Islet precursor cell (in vitro differentiated cells): ENCODE measurements at regions not wholly inside any gene's neighbourhood (a gene's known extent, or its start where the extent isn't known, plus 50 kb on each side); places are given as distances from the start of the nearest gene placed in this dataset.
"Not testable (repeated sequence)": the region's sequence is repeated elsewhere in the genome, so short reads cannot be mapped to it uniquely, and the experiment has no call there.

Experiments
- DNase-seq: peaks from one replicate; pipeline ENCODE4 v3.0.0-alpha.2; 2018

- DNase-seq = no peak
Observed at GRCh38 chr3:20608054-20608738, 422.2 kb upstream of the SGO1 start.

GRCh38 chr3:20604659-20605058 is 418.7 kb upstream of the SGO1 start:
- no peak for DNase-seq

- no peak for DNase-seq
Observed at GRCh38 chr3:20589275-20589674, 403.3 kb upstream of the SGO1 start.

DNA sequence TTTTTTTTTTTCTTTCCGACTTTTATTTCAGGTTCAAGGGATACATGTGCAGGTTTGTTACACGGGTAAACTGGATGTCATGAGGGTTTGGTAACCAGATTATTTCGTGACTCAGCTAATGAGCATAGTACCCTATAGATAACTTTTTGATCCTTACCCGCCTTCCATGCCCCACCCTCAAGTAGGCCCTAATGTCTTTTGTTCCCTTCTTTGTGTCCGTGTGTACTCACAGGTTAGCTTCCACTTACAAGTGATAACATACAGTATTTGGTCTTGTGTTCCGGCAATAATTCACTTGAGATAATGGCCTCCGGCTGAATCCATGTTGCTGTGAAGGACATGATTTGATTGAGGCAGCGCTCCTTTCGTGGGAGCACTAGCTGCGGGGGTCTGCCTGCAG is 402.8 kb upstream of the SGO1 start:
- DNase-seq = no peak

DNA sequence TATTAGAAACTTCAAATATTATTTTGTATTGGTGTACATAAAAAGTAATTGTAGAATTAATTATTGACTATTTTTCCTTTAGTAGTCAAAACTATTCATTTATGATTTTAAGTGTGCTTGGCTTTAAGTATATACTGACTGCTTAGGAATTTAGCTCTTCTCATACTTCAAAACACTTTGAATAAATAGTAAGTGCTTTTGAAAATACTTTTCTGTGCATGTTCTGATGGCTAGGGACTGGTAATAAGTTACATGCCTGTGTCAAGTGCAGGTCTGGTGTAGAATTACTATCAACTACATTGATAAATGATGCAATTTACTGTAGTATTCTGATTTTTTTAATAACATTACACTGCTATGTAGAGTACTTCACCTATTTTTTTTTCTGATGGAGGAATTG is 397.6 kb upstream of the SGO1 start:
- DNase-seq = no peak

GRCh38 chr3:20576228-20576627 is 390.2 kb upstream of the SGO1 start:
- DNase-seq = no peak

DNA sequence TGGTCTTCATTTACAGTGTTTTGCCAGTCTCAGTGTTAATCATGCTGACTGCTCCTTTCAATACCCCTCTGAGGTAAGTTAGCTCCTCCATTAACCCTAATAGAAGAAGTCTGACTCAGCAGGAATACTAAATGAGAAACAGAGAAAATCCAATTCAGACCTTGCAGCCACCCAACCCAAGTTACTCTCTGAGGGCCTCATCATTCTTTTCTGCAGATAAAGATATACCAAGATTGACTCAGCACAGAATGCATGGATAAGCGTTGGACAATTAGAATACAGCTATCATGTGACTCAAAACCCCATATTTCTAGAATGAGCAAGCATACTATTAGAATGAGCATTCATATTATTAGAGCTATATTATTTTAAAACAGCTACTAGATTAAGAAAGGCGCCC is 389.1 kb upstream of the SGO1 start:
- DNase-seq = no peak

- peak; percentile 67 for DNase-seq
Observed at GRCh38 chr3:20574746-20575145, 388.7 kb upstream of the SGO1 start.

- no peak for DNase-seq
Observed at GRCh38 chr3:20573175-20573574, 387.2 kb upstream of the SGO1 start.

DNA sequence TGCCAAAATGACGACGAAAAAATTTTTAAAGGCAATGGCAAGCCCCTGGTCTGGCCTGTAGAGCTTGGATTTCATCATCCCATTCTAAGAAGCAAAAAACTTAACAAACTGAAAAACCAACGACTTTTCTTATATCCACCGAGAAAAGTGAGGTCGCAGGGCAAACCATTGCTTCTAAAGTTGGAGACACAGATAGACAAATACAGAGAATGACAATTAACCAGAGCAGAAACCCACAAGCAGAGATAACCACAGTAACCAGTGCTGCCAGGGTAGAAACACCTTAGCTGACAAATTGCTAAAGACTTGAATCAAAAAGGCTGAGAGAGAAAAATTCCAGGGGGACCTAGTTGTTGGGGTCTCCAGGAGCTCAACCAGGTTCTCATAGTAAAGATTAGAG is 386.5 kb upstream of the SGO1 start:
- no peak for DNase-seq

DNA sequence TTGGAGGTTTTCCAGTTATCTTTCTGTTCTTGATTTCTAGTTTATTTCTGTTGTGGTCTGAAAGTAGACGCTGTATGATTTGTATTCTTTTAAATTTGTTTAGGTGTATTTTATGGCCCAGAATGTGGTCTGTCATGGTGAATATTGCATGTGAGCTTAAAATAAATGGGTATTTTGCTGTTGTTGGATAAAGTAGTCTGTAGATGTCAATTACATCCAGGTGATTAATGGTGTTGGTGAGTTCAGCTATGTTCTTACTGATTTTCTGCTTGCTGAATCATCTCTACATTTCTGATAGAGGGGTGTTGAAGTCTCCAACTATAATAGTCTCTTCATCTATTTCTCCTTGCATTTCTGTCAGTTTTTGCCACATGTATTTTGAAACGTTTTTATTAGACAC is 383.3 kb upstream of the SGO1 start:
- no peak for DNase-seq

GRCh38 chr3:20564966-20565365 is 379.0 kb upstream of the SGO1 start:
- no peak for DNase-seq

DNA sequence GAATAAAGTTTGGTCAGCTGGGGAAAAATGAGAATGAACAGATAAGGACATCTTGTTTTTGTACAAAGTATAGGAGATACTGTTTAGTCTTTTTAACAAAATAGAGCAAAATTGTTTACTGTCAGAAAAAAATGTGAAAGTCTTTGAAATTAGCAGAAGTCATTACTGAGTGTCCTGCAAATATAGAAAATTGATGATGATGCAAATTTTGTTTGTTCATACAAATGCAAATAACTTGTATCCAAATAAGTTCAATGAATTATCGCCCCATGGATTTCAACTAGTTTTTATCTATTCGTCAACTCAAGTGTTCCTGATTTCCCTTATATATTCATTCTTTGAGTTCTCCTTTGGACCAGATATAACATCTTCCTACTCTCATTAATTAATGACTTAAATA is 378.0 kb upstream of the SGO1 start:
- DNase-seq = no peak

DNA sequence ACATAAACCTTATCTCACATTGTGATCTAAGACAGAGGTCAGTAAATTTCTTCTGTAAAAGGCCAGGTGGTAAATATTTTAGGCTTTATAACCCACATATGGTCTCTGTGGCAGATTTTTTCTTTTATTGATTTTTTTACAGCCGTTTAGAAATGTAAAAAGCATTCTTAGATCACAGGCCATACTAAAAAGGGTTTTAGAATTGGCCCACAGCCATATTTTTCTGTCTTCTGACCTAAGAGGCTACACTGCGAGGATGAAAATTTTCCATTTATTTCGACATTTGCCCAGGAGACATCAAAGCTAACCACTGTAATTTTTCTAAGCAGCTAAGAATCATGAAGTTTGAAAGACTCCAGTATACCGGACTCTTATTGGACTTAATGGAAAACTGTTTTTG is 377.2 kb upstream of the SGO1 start:
- no peak for DNase-seq

DNA sequence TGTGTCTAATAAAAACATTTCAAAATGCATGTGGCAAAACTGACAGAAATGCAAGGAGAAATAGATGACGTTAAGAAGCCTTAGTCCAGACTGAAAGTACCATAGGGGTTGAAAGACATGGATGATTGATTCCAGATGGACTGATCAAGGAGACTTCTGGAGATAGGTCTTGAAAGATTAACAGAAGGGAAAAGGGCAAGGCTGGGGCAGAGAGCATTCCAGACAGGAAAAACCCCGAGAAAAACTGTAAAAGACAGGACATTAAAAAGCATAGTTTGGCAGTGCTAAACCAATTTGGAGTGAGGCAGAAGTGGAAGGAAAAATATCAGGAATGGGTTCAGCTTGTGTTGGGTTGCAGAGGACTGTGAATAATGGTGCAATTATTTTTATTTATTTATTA is 375.2 kb upstream of the SGO1 start:
- DNase-seq = no peak

DNA sequence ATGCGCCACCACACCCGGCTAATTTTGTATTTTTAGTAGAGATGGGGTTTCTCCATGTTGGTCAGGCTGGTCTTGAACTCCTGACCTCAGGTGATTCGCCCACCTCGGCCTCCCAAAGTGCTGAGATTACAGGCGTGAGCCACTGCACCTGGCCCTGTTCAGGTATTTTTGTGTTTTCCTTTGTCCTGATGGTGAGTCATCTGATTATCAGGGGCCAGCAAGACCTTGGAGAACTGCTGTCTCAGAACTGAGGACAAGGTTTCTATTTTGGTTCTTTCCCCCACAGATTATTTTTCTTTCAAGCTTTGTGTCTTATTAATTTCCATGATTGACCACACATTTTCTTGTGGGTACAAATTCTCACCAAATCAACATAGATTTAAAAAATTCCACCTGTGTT is 374.4 kb upstream of the SGO1 start:
- peak; percentile 55 for DNase-seq

DNA sequence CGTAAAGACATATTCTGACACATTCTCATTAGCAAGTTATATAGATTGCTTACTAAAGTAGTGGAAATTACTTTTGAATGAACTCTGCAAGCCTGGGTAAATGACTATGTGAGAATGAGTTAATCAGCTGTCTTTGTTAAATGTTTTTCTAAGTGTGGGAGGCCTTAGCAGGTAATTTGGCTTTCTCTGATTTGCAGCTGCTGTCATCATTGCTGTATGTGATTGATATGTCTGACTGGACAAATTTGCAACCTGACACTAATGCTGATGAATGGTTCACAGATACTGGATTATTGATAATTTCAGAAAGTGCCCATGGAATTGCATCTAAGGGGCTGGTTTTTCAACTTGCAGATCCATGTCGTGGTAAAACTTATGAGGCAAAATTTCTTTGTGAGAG is 372.2 kb upstream of the SGO1 start:
- no peak for DNase-seq

DNA sequence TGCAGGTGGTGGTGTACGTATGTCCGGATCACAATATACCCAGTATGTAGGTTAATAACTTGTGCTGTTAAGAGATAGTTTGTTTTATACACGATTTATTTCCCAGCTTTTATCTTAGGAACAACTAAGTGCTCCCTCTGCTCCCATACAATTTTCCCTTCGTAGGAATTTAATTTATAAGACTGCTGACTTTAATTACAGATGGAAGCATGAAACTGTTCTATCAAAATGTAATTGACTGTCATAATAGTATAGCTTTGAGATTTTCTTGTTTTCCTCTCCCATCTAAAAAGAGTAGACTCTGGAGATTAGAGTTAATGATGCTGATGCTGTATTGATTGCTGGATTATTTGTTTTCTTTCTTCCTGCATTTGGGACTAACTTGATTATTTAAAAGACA is 370.7 kb upstream of the SGO1 start:
- no peak for DNase-seq

DNA sequence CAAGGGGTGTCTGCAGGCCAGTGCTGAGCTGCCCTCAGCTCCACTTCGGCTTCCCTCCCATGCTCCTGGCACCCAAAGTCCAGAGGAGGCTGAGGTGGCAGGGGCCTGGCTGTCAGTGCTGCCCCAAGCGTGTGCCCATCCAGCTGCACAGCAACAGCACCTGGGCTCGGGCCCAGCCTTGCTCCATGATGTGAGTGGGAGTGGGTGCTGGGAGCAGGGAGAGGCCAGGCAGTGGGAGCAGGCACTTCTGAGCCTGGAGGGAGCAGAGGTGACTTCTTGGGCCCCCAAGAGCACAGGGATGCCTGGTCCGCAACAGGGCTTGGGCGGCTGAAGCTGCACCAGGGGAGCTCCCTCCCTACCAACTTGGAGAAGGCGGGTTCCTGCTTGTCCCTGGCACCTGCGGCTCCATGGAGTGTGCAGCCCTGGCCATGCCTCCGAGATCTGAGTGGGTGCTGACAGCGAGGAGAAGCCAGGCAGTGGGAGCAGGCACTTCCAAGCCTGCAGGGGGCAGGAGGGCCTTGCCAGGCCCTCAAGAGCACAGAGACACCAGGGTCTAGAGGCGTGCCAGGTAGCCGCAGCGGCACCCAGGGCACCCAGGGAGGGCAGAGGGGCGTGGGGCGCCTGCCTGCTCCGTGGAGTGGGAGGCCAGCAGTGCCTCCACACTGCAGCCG is 366.7 kb upstream of the SGO1 start:
- DNase-seq = no peak

DNA sequence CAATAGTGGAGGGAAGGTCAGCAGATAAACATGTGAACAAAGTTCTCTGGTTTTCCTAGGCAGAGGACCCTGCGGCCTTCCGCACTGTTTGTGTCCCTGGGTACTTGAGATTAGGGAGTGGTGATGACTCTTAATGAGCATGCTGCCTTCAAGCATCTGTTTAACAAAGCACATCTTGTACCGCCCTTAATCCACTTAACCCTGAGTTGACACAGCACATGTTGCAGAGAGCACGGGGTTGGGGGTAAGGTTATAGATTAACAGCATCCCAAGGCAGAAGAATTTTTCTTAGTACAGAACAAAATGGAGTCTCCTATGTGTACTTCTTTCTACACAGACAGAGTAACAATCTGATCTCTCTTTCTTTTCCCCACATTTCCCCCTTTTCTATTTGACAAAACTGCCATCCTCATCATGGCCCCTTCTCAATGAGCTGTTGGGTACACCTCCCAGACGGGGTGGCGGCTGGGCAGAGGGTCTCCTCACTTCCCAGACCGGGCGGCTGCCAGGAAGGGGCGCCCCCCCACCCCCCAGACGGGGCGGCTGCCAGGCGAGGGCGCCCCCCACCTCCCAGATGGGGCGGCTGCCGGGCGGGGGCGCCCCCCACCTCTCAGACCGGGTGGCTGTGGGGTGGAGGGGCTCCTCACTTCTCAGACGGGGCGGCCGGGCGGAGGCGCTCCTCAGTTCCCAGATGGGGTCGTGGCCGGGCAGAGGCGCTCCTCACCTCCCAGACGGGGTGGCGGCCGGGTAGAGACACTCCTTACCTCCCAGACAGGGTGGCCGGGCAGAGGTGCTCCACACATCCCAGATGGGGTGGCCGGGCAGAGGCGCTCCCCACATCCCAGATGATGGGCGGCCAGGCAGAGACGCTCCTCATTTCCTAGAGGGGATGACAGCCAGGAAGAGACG is 361.6 kb upstream of the SGO1 start:
- not testable (repeated sequence) for DNase-seq

DNA sequence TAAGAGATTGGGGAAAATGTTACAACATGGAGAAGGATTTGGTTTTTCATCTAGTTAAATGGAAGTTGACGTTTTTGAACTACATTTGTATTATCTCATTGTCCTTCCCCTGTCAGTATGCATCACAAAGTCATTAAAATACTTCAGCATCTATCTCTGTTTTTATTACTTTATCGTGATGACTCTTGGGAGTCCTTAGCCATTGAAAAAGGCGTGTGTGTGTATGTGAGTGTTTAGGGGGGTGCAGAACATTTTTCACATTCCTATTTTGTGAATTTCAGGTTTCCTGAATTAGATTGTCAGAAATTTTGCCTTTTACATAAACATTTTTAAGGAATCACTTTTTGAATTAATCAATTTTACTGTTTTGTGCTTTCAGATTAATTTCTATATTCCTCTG is 360.6 kb upstream of the SGO1 start:
- no peak for DNase-seq

DNA sequence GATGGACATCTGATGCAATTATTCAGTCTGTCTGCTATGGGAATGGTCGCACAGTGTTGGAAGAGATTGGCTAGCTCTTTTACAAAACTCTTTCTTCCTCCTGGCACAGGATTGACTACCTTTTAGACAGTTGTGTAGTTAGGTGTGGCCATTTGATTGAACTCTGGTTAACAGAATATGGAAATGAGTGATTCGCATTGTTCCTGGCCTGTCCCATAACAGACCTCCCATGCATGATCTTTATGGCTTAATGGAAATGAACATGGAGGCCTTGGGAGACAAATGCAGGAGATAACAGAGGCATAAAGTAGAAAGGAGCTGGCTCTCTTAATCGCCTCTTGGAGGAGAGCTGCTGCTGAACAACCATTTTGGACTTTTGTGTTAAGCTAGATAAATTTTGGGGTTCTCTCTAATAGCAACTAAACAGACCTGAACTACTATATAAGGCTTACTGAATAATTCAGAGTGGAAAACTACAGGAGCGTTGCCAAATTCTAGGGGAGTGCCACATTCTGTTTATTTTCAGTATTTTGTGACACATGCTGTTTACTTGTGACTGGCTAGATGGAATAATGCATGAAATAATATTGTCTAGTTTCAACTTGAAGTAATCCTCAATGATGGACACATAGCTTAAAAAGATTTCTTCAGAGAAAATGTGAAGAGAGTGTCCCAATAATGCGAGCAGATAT is 357.7 kb upstream of the SGO1 start:
- DNase-seq = no peak

- DNase-seq = no peak
Observed at GRCh38 chr3:20540066-20540465, 354.1 kb upstream of the SGO1 start.
